Osteoblast (primary cell): ENCODE measurements at regions not wholly inside any gene's neighbourhood (a gene's known extent, or its start where the extent isn't known, plus 50 kb on each side); places are given as distances from the start of the nearest gene placed in this dataset.

ENCODE experiments used
- DNase-seq: peaks from one replicate; pipeline ENCODE4 v3.0.0; 2011; ENCODE audit warnings: low spot score, mixed read lengths; ENCODE audit not compliant: insufficient read length; ENCODE audit errors: missing footprints
- H2AFZ ChIP-seq: 2 replicates; pipeline ENCODE4 v1.6.0; 2011; ENCODE audit warnings: mild to moderate bottlenecking, low read length
- H3K27ac ChIP-seq: 2 replicates; pipeline ENCODE4 v1.5.1; 2011; ENCODE audit warnings: mild to moderate bottlenecking, low read depth, low read length, moderate library complexity
- H3K27me3 ChIP-seq: 2 replicates; pipeline ENCODE4 v1.6.0; 2012; ENCODE audit warnings: mild to moderate bottlenecking, control low read depth, inconsistent platforms, low read length, moderate library complexity; ENCODE audit not compliant: insufficient read depth
- H3K36me3 ChIP-seq: 2 replicates; pipeline ENCODE4 v1.5.1; 2011; ENCODE audit warnings: mild to moderate bottlenecking, low read length, control low read depth, moderate library complexity; ENCODE audit not compliant: insufficient read depth
- H3K4me1 ChIP-seq: 2 replicates; pipeline ENCODE4 v1.5.1; 2011; ENCODE audit warnings: mild to moderate bottlenecking, low read length, control low read depth, moderate library complexity; ENCODE audit not compliant: insufficient read depth
- H3K4me2 ChIP-seq: 2 replicates; pipeline ENCODE4 v1.6.0; 2011; ENCODE audit warnings: mild to moderate bottlenecking, low read length; ENCODE audit not compliant: insufficient read depth
- H3K4me3 ChIP-seq: fragments of 200-600 bp; sonication (generic); 3 replicates; pipeline ENCODE4 v1.5.1; 2012; ENCODE audit warnings: mild to moderate bottlenecking, low read length, inconsistent platforms; ENCODE audit not compliant: insufficient read depth
- H3K79me2 ChIP-seq: 2 replicates; pipeline ENCODE4 v1.6.0; 2012; ENCODE audit warnings: mild to moderate bottlenecking, low read length, control low read depth, inconsistent platforms; ENCODE audit not compliant: insufficient read depth
- H3K9me3 ChIP-seq: 2 replicates; pipeline ENCODE4 v1.5.1; 2011; ENCODE audit warnings: low read depth, low read length, control low read depth
- H4K20me1 ChIP-seq: 2 replicates; pipeline ENCODE4 v1.6.0; 2012; ENCODE audit warnings: mild to moderate bottlenecking, low read length, control low read depth; ENCODE audit not compliant: insufficient read depth
- TF ChIP-seq, protein P1 (sequence below): IDR thresholded peaks from 2 replicates; pipeline ENCODE4 v1.5.1; 2011; ENCODE audit warnings: mild to moderate bottlenecking, low read depth, low read length, moderate library complexity; ENCODE audit errors: extremely low read depth

GRCh38 chr4:33722800-33723516 lies 2521.4 kb downstream of the ARAP2 start:
- no peak overlapping the region for H3K27ac ChIP-seq
- TF ChIP-seq, protein P1, sequence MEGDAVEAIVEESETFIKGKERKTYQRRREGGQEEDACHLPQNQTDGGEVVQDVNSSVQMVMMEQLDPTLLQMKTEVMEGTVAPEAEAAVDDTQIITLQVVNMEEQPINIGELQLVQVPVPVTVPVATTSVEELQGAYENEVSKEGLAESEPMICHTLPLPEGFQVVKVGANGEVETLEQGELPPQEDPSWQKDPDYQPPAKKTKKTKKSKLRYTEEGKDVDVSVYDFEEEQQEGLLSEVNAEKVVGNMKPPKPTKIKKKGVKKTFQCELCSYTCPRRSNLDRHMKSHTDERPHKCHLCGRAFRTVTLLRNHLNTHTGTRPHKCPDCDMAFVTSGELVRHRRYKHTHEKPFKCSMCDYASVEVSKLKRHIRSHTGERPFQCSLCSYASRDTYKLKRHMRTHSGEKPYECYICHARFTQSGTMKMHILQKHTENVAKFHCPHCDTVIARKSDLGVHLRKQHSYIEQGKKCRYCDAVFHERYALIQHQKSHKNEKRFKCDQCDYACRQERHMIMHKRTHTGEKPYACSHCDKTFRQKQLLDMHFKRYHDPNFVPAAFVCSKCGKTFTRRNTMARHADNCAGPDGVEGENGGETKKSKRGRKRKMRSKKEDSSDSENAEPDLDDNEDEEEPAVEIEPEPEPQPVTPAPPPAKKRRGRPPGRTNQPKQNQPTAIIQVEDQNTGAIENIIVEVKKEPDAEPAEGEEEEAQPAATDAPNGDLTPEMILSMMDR, result no peak
- H3K4me2 ChIP-seq, result no peak overlapping the region
- H2AFZ ChIP-seq, result no peak overlapping the region
- H3K36me3 ChIP-seq, result no peaks in the 10 kb centered on the region
- H3K79me2 ChIP-seq, result no peaks in the 10 kb centered on the region
- no peaks in the 10 kb centered on the region for H4K20me1 ChIP-seq
- H3K27me3 ChIP-seq, result no peaks in the 10 kb centered on the region
- H3K4me1 ChIP-seq, result no peaks in the 10 kb centered on the region
- H3K4me3 ChIP-seq, result no peak overlapping the region
- DNase-seq, result no peak
- no peaks in the 10 kb centered on the region for H3K9me3 ChIP-seq

GRCh38 chr4:33724685-33725084 lies 2519.6 kb downstream of the ARAP2 start:
- DNase-seq, result no peak

DNA sequence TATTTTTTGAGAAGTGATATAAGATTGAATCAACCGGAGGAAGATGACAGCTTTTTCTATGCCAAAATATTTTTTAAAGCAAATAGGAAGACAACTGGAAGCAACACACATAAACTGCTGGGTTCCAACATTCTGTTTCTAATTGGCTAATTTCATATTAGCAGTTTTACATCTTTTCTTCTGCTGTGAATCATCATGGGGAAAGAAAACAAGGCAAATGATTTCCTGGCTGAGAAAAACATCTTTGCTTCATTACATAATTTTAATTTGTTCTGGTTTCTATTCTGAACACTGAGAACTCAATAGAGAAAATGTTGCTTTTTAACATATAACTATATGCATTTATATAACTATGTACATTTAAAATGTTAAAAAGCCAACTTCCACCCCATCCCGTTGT lies 2518.5 kb downstream of the ARAP2 start:
- H3K27me3 ChIP-seq, result no peaks in the 10 kb centered on the region
- H3K4me2 ChIP-seq, result no peak overlapping the region
- no peaks in the 10 kb centered on the region for H3K4me1 ChIP-seq
- no peak for DNase-seq
- TF ChIP-seq, protein P1, result no peak
- H3K9me3 ChIP-seq, result no peaks in the 10 kb centered on the region
- no peaks in the 10 kb centered on the region for H4K20me1 ChIP-seq
- H3K36me3 ChIP-seq, result no peaks in the 10 kb centered on the region
- H3K4me3 ChIP-seq, result no peak overlapping the region
- H3K27ac ChIP-seq, result no peak overlapping the region
- H3K79me2 ChIP-seq, result no peaks in the 10 kb centered on the region
- H2AFZ ChIP-seq, result no peak overlapping the region

More at GRCh38 chr4:33724685-33725084, 2519.6 kb downstream of the ARAP2 start:
- H3K4me1 ChIP-seq, result no peaks in the 10 kb centered on the region
- no peaks in the 10 kb centered on the region for H3K9me3 ChIP-seq
- H3K4me2 ChIP-seq, result no peak overlapping the region
- H4K20me1 ChIP-seq, result no peaks in the 10 kb centered on the region
- H3K79me2 ChIP-seq, result no peaks in the 10 kb centered on the region
- no peaks in the 10 kb centered on the region for H3K36me3 ChIP-seq
- no peak overlapping the region for H2AFZ ChIP-seq
- TF ChIP-seq, protein P1, result no peak
- H3K27ac ChIP-seq, result no peak overlapping the region
- no peaks in the 10 kb centered on the region for H3K27me3 ChIP-seq
- H3K4me3 ChIP-seq, result no peak overlapping the region

- H3K36me3 ChIP-seq, result no peaks in the 10 kb centered on the region
- TF ChIP-seq, protein P1, result no peak
- H3K27ac ChIP-seq, result no peak overlapping the region
- H3K9me3 ChIP-seq, result no peaks in the 10 kb centered on the region
- H3K4me3 ChIP-seq, result no peak overlapping the region
- H4K20me1 ChIP-seq, result no peaks in the 10 kb centered on the region
- no peaks in the 10 kb centered on the region for H3K27me3 ChIP-seq
- no peak overlapping the region for H2AFZ ChIP-seq
- no peaks in the 10 kb centered on the region for H3K4me1 ChIP-seq
- H3K79me2 ChIP-seq, result no peaks in the 10 kb centered on the region
- no peak overlapping the region for H3K4me2 ChIP-seq
- DNase-seq, result no peak
These were observed 2506.6 kb downstream of the ARAP2 start for GRCh38 chr4:33737726-33738125.
